HEK293 (cell line): ENCODE measurements at regions not wholly inside any gene's neighbourhood (a gene's known extent, or its start where the extent isn't known, plus 50 kb on each side); places are given as distances from the start of the nearest gene placed in this dataset.

ENCODE experiments used
- CTCF ChIA-PET: fragments of 350-600 bp; formaldehyde crosslinking; extraction: SDS; loops from one replicate; lab custom pipeline; 2021; ENCODE audit warnings: antibody characterized with exemption; lab: Yijun Ruan, JAX
- POLR2A ChIA-PET: fragments of 300-600 bp; formaldehyde crosslinking; extraction: SDS; loops from one replicate; lab custom pipeline; 2020; ENCODE audit warnings: antibody characterized with exemption, inconsistent platforms; lab: Yijun Ruan, JAX
- H3K27ac ChIP-seq: fragments of 200-500 bp; sonication (Bioruptor generic); 2 replicates; pipeline ENCODE4 v1.5.1; 2014; ENCODE audit warnings: low read depth, low read length, control low read depth, inconsistent platforms; ENCODE audit errors: extremely low read depth
- H3K36me3 ChIP-seq, 2 experiments: fragments of 200-500 bp in 1 of 2; sonication (Bioruptor generic) in 1 of 2; 1 replicate in 1 of 2; 2 replicates in 1 of 2; pipeline ENCODE4 v1.5.1; 2014 to 2017; ENCODE audit warnings: inconsistent platforms in 2 of 2, low read length in 2 of 2; ENCODE audit not compliant: control insufficient read depth in 2 of 2, insufficient read depth in 1 of 2
- H3K4me1 ChIP-seq: fragments of 200-500 bp; sonication (Bioruptor generic); 2 replicates; pipeline ENCODE4 v1.5.1; 2014; ENCODE audit warnings: mild to moderate bottlenecking, low read length, inconsistent platforms; ENCODE audit not compliant: control insufficient read depth, insufficient read depth
- H3K4me3 ChIP-seq: 2 replicates; pipeline ENCODE4 v1.5.1; 2011; ENCODE audit warnings: low read depth, mild to moderate bottlenecking, control low read depth, low read length, moderate library complexity
- H3K9me3 ChIP-seq: fragments of 200-500 bp; sonication (Bioruptor generic); 2 replicates; pipeline ENCODE4 v1.5.1; 2014; ENCODE audit warnings: low read depth, low read length, inconsistent platforms; ENCODE audit not compliant: control insufficient read depth, insufficient read depth
- GFI1B ChIP-seq: fragments of 450-650 bp; formaldehyde crosslinking; IDR thresholded peaks from 2 replicates; pipeline ENCODE4 v1.5.1; 2016; ENCODE audit warnings: missing biosample characterization, missing genetic modification characterization
- GLIS2 ChIP-seq: fragments of 450-650 bp; formaldehyde crosslinking; IDR thresholded peaks from 2 replicates; pipeline ENCODE4 v1.5.1; 2016; ENCODE audit warnings: missing biosample characterization, missing genetic modification characterization
- HIC1 ChIP-seq: fragments of 450-650 bp; formaldehyde crosslinking; IDR thresholded peaks from 2 replicates; pipeline ENCODE4 v1.5.1; 2016; ENCODE audit warnings: missing biosample characterization, missing genetic modification characterization
- KLF8 ChIP-seq: fragments of 450-650 bp; formaldehyde crosslinking; IDR thresholded peaks from 2 replicates; pipeline ENCODE4 v1.5.1; 2016; ENCODE audit warnings: missing biosample characterization, missing genetic modification characterization
- PRDM1 ChIP-seq: fragments of 450-650 bp; formaldehyde crosslinking; IDR thresholded peaks from 2 replicates; pipeline ENCODE4; 2016; ENCODE audit warnings: missing biosample characterization, missing genetic modification characterization
- PRDM2 ChIP-seq: fragments of 450-650 bp; formaldehyde crosslinking; IDR thresholded peaks from 2 replicates; pipeline ENCODE4 v1.5.1; 2016; ENCODE audit warnings: missing biosample characterization, missing genetic modification characterization, borderline replicate concordance
- SP3 ChIP-seq: fragments of 450-650 bp; formaldehyde crosslinking; IDR thresholded peaks from 2 replicates; pipeline ENCODE4 v1.5.1; 2016; ENCODE audit warnings: missing biosample characterization, missing genetic modification characterization
- SP7 ChIP-seq: fragments of 450-650 bp; formaldehyde crosslinking; IDR thresholded peaks from 2 replicates; pipeline ENCODE4 v1.5.1; 2016; ENCODE audit warnings: missing biosample characterization, missing genetic modification characterization
- TRIM28 ChIP-seq: IDR thresholded peaks from 2 replicates; pipeline ENCODE4 v1.6.1; 2011; ENCODE audit warnings: low read length, control low read depth, borderline replicate concordance
- WT1 ChIP-seq: fragments of 450-650 bp; formaldehyde crosslinking; IDR thresholded peaks from 2 replicates; pipeline ENCODE4 v1.5.1; 2016; ENCODE audit warnings: missing biosample characterization, missing genetic modification characterization
- ZBTB48 ChIP-seq: fragments of 450-650 bp; formaldehyde crosslinking; IDR thresholded peaks from 2 replicates; pipeline ENCODE4 v1.5.1; 2016; ENCODE audit warnings: missing biosample characterization, missing genetic modification characterization
- ZBTB6 ChIP-seq: fragments of 450-650 bp; formaldehyde crosslinking; IDR thresholded peaks from 2 replicates; pipeline ENCODE4 v1.5.1; 2017; ENCODE audit warnings: missing biosample characterization, missing genetic modification characterization
- ZBTB7A ChIP-seq: fragments of 450-650 bp; formaldehyde crosslinking; IDR thresholded peaks from 2 replicates; pipeline ENCODE4 v1.5.1; 2016; ENCODE audit warnings: low read depth, missing biosample characterization, missing genetic modification characterization
- ZFP37 ChIP-seq: fragments of 450-650 bp; formaldehyde crosslinking; IDR thresholded peaks from 2 replicates; pipeline ENCODE4 v1.5.1; 2016; ENCODE audit warnings: missing biosample characterization, missing genetic modification characterization
- ZNF112 ChIP-seq: fragments of 450-650 bp; formaldehyde crosslinking; IDR thresholded peaks from 2 replicates; pipeline ENCODE4 v1.5.0; 2017; ENCODE audit warnings: missing biosample characterization, missing genetic modification characterization
- ZNF24 ChIP-seq: fragments of 450-650 bp; formaldehyde crosslinking; IDR thresholded peaks from 2 replicates; pipeline ENCODE4 v1.5.1; 2016; ENCODE audit warnings: missing biosample characterization, missing genetic modification characterization
- ZNF391 ChIP-seq: fragments of 450-650 bp; formaldehyde crosslinking; IDR thresholded peaks from 2 replicates; pipeline ENCODE4 v1.5.1; 2016; ENCODE audit warnings: low read depth, missing biosample characterization, missing genetic modification characterization, borderline replicate concordance
- ZNF423 ChIP-seq: fragments of 450-650 bp; formaldehyde crosslinking; IDR thresholded peaks from 2 replicates; pipeline ENCODE4 v1.5.1; 2016; ENCODE audit warnings: missing biosample characterization, missing genetic modification characterization
- ZNF501 ChIP-seq: fragments of 450-650 bp; formaldehyde crosslinking; IDR thresholded peaks from 2 replicates; pipeline ENCODE4 v1.5.1; 2016; ENCODE audit warnings: missing biosample characterization, missing genetic modification characterization
- ZNF530 ChIP-seq: fragments of 450-650 bp; formaldehyde crosslinking; IDR thresholded peaks from 2 replicates; pipeline ENCODE4 v1.5.1; 2016; ENCODE audit warnings: low read depth, missing biosample characterization, missing genetic modification characterization
- ZNF629 ChIP-seq: fragments of 450-650 bp; formaldehyde crosslinking; IDR thresholded peaks from 2 replicates; pipeline ENCODE4 v1.5.1; 2017; ENCODE audit warnings: missing biosample characterization, missing genetic modification characterization
- ZNF645 ChIP-seq: fragments of 450-650 bp; formaldehyde crosslinking; IDR thresholded peaks from 2 replicates; pipeline ENCODE4; 2016; ENCODE audit warnings: missing biosample characterization, missing genetic modification characterization
- TF ChIP-seq, protein P1 (sequence below): fragments of 450-650 bp; formaldehyde crosslinking; IDR thresholded peaks from 2 replicates; pipeline ENCODE4 v1.5.0; 2017; ENCODE audit warnings: missing biosample characterization, missing genetic modification characterization, borderline replicate concordance

DNA sequence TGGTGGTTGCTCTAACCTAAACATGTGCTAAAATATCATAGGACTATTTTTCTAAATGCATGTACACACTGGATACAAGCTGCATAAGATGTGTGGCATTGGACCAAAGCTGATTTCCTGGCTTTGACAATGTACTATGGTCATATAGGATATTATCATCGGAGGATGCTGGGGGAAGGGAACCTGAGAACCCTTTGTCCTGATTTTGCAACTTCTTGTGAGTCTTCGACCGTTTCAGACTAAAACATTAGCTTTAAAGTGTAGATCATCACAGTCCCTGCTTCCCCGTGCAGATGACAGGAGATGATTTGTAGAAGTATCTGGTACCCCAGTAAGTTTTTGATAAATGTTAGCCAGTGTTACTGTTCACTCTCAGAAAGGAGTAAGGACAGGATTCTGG, 554.7 kb downstream of the MIAT start (continued):
- TF ChIP-seq PRDM2 (tag by site-specific recombination): no peak
- no peak for TF ChIP-seq ZNF391 (tag by site-specific recombination)
- no peak for TF ChIP-seq ZNF112 (tag by site-specific recombination)
- TF ChIP-seq SP3 (tag by site-specific recombination): no peak
- no peak for TF ChIP-seq GFI1B (tag by site-specific recombination)
- TF ChIP-seq, protein P1, sequence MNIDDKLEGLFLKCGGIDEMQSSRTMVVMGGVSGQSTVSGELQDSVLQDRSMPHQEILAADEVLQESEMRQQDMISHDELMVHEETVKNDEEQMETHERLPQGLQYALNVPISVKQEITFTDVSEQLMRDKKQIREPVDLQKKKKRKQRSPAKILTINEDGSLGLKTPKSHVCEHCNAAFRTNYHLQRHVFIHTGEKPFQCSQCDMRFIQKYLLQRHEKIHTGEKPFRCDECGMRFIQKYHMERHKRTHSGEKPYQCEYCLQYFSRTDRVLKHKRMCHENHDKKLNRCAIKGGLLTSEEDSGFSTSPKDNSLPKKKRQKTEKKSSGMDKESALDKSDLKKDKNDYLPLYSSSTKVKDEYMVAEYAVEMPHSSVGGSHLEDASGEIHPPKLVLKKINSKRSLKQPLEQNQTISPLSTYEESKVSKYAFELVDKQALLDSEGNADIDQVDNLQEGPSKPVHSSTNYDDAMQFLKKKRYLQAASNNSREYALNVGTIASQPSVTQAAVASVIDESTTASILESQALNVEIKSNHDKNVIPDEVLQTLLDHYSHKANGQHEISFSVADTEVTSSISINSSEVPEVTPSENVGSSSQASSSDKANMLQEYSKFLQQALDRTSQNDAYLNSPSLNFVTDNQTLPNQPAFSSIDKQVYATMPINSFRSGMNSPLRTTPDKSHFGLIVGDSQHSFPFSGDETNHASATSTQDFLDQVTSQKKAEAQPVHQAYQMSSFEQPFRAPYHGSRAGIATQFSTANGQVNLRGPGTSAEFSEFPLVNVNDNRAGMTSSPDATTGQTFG (tag by site-specific recombination): no peak
- no peak for TF ChIP-seq ZNF501

- H3K36me3 ChIP-seq: no peaks in the 10 kb centered on the region
- POLR2A ChIA-PET: interaction anchor here (0.7 to 1.2 kb wide), 3 partner anchors 10 to 29 kb away, joined by 3 to 4 read pairs (median 3); no protein-coding TSS in a partner anchor
- no peaks in the 10 kb centered on the region for H3K9me3 ChIP-seq
- peaks cover 22% of the 10 kb centered on the region for H3K4me1 ChIP-seq
- peak overlapping the region; percentile 82 for H3K27ac ChIP-seq
- CTCF ChIA-PET: interaction anchor here (0.6 to 0.9 kb wide), 4 partner anchors 10 to 500 kb away, joined by 3 to 5 read pairs (median 4); no protein-coding TSS in a partner anchor
- H3K4me3 ChIP-seq: no peak overlapping the region
- TF ChIP-seq SP7 (tag by site-specific recombination) (peak; percentile 96), HIC1 (peak; percentile 96), GLIS2 (tag by site-specific recombination) (peak; percentile 83), ZNF530 (no peak), ZNF629 (tag by site-specific recombination) (peak; percentile 98), GFI1B (tag by site-specific recombination) (peak; percentile 82), ZNF423 (tag by site-specific recombination) (no peak), ZNF645 (tag by site-specific recombination) (0 out of 2 replicates have a peak, but pooled peaks have one; percentile 54), PRDM1 (tag by site-specific recombination) (0 out of 2 replicates have a peak, but pooled peaks have one; percentile 14), ZNF24 (tag by site-specific recombination) (peak; percentile 98), KLF8 (tag by site-specific recombination) (peak; percentile 65), ZBTB48 (tag by site-specific recombination) (peak; percentile 88), ZFP37 (tag by site-specific recombination) (0 out of 2 replicates have a peak, but pooled peaks have one; percentile 24), ZBTB7A (no peak), TRIM28 (peak; percentile 98), ZBTB6 (tag by site-specific recombination) (peak; percentile 93), WT1 (peak; percentile 95)
These were observed 555.3 kb downstream of the MIAT start for GRCh38 chr22:27212617-27213177.
